Astrocyte of the spinal cord (primary cell): ENCODE measurements at regions not wholly inside any gene's neighbourhood (a gene's known extent, or its start where the extent isn't known, plus 50 kb on each side); places are given as distances from the start of the nearest gene placed in this dataset.

Experiments
- DNase-seq: peaks from one replicate; pipeline ENCODE4 v3.0.0; 2011; ENCODE audit warnings: low read depth, low spot score
- H3K4me3 ChIP-seq: 2 replicates; pipeline ENCODE4 v1.5.1; 2011; ENCODE audit warnings: low read depth, mild to moderate bottlenecking, low read length, moderate library complexity
- CTCF ChIP-seq: IDR thresholded peaks from 2 replicates; pipeline ENCODE4 v1.5.1; 2012; ENCODE audit warnings: low read depth, mild to moderate bottlenecking, low read length, inconsistent platforms
- in situ Hi-C: cut with HindIII; loops from 2 replicates; pipeline ENCODE4 v1.10.0; 2017; ENCODE audit warnings: low sequenced_read_pairs

- in situ Hi-C loops = no loop called here
- no peak overlapping the region for H3K4me3 ChIP-seq
- no peak for TF ChIP-seq CTCF
Observed at GRCh38 chr11:97332271-97332670, 942.5 kb downstream of the JRKL start.

GRCh38 chr11:97336064-97336463, 946.3 kb downstream of the JRKL start:
- no peak for TF ChIP-seq CTCF
- no peak overlapping the region for H3K4me3 ChIP-seq
- no peak for DNase-seq
- in situ Hi-C loops = no loop called here

More at GRCh38 chr11:97332271-97332670, 942.5 kb downstream of the JRKL start:
- DNase-seq = no peak

GRCh38 chr11:97345032-97345431, 955.2 kb downstream of the JRKL start:
- no peak for TF ChIP-seq CTCF
- no peak for DNase-seq
- H3K4me3 ChIP-seq = no peak overlapping the region
- in situ Hi-C loops = no loop called here

GRCh38 chr11:97349201-97349600, 959.4 kb downstream of the JRKL start:
- TF ChIP-seq CTCF = no peak
- no peak for DNase-seq
- in situ Hi-C loops = no loop called here
- no peak overlapping the region for H3K4me3 ChIP-seq

GRCh38 chr11:97351939-97352338, 962.1 kb downstream of the JRKL start:
- DNase-seq = no peak
- no peak for TF ChIP-seq CTCF
- in situ Hi-C loops = no loop called here
- no peak overlapping the region for H3K4me3 ChIP-seq

- no peak overlapping the region for H3K4me3 ChIP-seq
- in situ Hi-C loops = no loop called here
- no peak for TF ChIP-seq CTCF
- DNase-seq = no peak
Observed at GRCh38 chr11:97354026-97354425, 964.2 kb downstream of the JRKL start.

GRCh38 chr11:97354576-97354975, 964.8 kb downstream of the JRKL start:
- no peak for TF ChIP-seq CTCF
- no peak overlapping the region for H3K4me3 ChIP-seq
- in situ Hi-C loops = no loop called here
- DNase-seq = no peak
